ENCODE measurements at regions not wholly inside any gene's neighbourhood (a gene's known extent, or its start where the extent isn't known, plus 50 kb on each side); places are given as distances from the start of the nearest gene placed in this dataset.
"Not testable (repeated sequence)": the region's sequence is repeated elsewhere in the genome, so short reads cannot be mapped to it uniquely, and the experiment has no call there.

GRCh38 chr9:41279437-41279836 is 90.3 kb upstream of the ZNG1F start:
- TF ChIP-seq CTCF, POLR2A (IDR thresholded peaks at IDR 0.05): not testable (repeated sequence)

All from esophagus squamous epithelium (tissue), 4 donors.